A549 (cell line): ENCODE measurements at regions not wholly inside any gene's neighbourhood (a gene's known extent, or its start where the extent isn't known, plus 50 kb on each side); places are given as distances from the start of the nearest gene placed in this dataset.

Experiments used
- MAFK ChIP-seq: fragments of 450-650 bp; IDR thresholded peaks from 2 replicates; pipeline ENCODE4 v1.6.1; 2014; ENCODE audit not compliant: partially characterized antibody
- POLR2A ChIP-seq: IDR thresholded peaks from 2 replicates; pipeline ENCODE4 v1.6.1; 2012; ENCODE audit warnings: mild to moderate bottlenecking, low read length
- POLR2AphosphoS2 ChIP-seq: conservative IDR thresholded peaks from 2 replicates; pipeline ENCODE4 v1.6.1; 2012; ENCODE audit warnings: low read length, improper control_type of control experiment, inconsistent platforms
- RAD21 ChIP-seq, 2 experiments: fragments of >200 bp in 1 of 2; sonication (Bioruptor Twin) in 1 of 2; formaldehyde crosslinking in 1 of 2; IDR thresholded peaks in 1 of 2; conservative IDR thresholded peaks in 1 of 2; 2 replicates in 1 of 2; 3 replicates in 1 of 2; pipeline ENCODE4 v1.6.1; 2012 to 2018; ENCODE audit warnings: inconsistent platforms in 1 of 2
- RARB ChIP-seq: fragments of 250-450 bp; sonication (Bioruptor Pico); IDR thresholded peaks from 2 replicates; pipeline ENCODE4 v1.8.0; 2021; ENCODE audit warnings: mild to moderate bottlenecking, moderate library complexity
- RCOR1 ChIP-seq: fragments of 150-350 bp; IDR thresholded peaks from 2 replicates; pipeline ENCODE4 v1.6.1; 2014; ENCODE audit warnings: antibody characterized with exemption, low read length, low read depth
- REST ChIP-seq: fragments of 200-600 bp; sonication (generic); IDR thresholded peaks from 2 replicates; pipeline ENCODE4 v1.6.1; 2016; ENCODE audit warnings: antibody characterized with exemption, mild to moderate bottlenecking, moderate library complexity
- TFCP2L1 ChIP-seq: fragments of 250-450 bp; sonication (Bioruptor Pico); IDR thresholded peaks from 2 replicates; pipeline ENCODE4 v1.5.0; 2021; ENCODE audit warnings: mild to moderate bottlenecking
- USF2 ChIP-seq: fragments of 450-650 bp; IDR thresholded peaks from 2 replicates; pipeline ENCODE4 v1.6.1; 2014; ENCODE audit warnings: antibody characterized with exemption
- ZSCAN20 ChIP-seq: fragments of 250-450 bp; sonication (Bioruptor Pico); IDR thresholded peaks from 2 replicates; pipeline ENCODE4 v1.8.0; 2022; ENCODE audit warnings: mild to moderate bottlenecking, moderate library complexity
- TF ChIP-seq, protein P1 (sequence below): fragments of >200 bp; sonication (Bioruptor Twin); formaldehyde crosslinking; IDR thresholded peaks from 3 replicates; pipeline ENCODE4 v1.5.1; 2016

- TF ChIP-seq, protein P1, sequence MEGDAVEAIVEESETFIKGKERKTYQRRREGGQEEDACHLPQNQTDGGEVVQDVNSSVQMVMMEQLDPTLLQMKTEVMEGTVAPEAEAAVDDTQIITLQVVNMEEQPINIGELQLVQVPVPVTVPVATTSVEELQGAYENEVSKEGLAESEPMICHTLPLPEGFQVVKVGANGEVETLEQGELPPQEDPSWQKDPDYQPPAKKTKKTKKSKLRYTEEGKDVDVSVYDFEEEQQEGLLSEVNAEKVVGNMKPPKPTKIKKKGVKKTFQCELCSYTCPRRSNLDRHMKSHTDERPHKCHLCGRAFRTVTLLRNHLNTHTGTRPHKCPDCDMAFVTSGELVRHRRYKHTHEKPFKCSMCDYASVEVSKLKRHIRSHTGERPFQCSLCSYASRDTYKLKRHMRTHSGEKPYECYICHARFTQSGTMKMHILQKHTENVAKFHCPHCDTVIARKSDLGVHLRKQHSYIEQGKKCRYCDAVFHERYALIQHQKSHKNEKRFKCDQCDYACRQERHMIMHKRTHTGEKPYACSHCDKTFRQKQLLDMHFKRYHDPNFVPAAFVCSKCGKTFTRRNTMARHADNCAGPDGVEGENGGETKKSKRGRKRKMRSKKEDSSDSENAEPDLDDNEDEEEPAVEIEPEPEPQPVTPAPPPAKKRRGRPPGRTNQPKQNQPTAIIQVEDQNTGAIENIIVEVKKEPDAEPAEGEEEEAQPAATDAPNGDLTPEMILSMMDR, result no peak
- TF ChIP-seq POLR2A, result no peak
- TF ChIP-seq RAD21 (conservative IDR thresholded peaks at IDR 0.05 in 1 of 2, IDR thresholded peaks at IDR 0.05 in 1 of 2), result no peak
- no peak for TF ChIP-seq TFCP2L1
- TF ChIP-seq POLR2AphosphoS2, result no peak
- no peak for TF ChIP-seq MAFK
- TF ChIP-seq RCOR1, result no peak
- no peak for TF ChIP-seq USF2
- TF ChIP-seq RARB (CRISPR knock-in tag), result no peak
- no peak for TF ChIP-seq ZSCAN20 (CRISPR knock-in tag)
- TF ChIP-seq REST, result no peak
Measured at GRCh38 chr10:36451391-36451970, 673.9 kb upstream of the ANKRD30A start.
